Mucosa of rectum (tissue), 2 donors: ENCODE measurements at regions not wholly inside any gene's neighbourhood (a gene's known extent, or its start where the extent isn't known, plus 50 kb on each side); places are given as distances from the start of the nearest gene placed in this dataset.

Experiments
- H3K27ac ChIP-seq, 2 donors: one replicate each; pipeline ENCODE4 v1.7.0; 2013; ENCODE audit warnings: inconsistent platforms in 2 of 2, low read depth in 2 of 2, low read length in 2 of 2
- H3K27me3 ChIP-seq, 2 donors: one replicate each; pipeline ENCODE4 v1.7.0; 2013; ENCODE audit warnings: low read length in 2 of 2; ENCODE audit not compliant: control insufficient read depth in 2 of 2, insufficient read depth in 2 of 2
- H3K36me3 ChIP-seq, 2 donors: one replicate each; pipeline ENCODE4 v1.7.0; 2013; ENCODE audit warnings: low read length in 2 of 2; ENCODE audit not compliant: control insufficient read depth in 2 of 2, insufficient read depth in 2 of 2
- H3K4me1 ChIP-seq, 2 donors: one replicate each; pipeline ENCODE4 v1.7.0; 2013; ENCODE audit warnings: low read length in 2 of 2, mild to moderate bottlenecking in 1 of 2; ENCODE audit not compliant: control insufficient read depth in 2 of 2, insufficient read depth in 2 of 2
- H3K4me3 ChIP-seq, 2 donors: one replicate each; pipeline ENCODE4 v1.7.0; 2013; ENCODE audit warnings: low read length in 2 of 2
- H3K9ac ChIP-seq, 2 donors: one replicate each; pipeline ENCODE4 v1.7.0; 2013; ENCODE audit warnings: low read length in 2 of 2, low read depth in 1 of 2, mild to moderate bottlenecking in 1 of 2
- H3K9me3 ChIP-seq, 2 donors: one replicate each; pipeline ENCODE4 v1.7.0; 2013; ENCODE audit warnings: low read length in 2 of 2; ENCODE audit not compliant: control insufficient read depth in 2 of 2
- donor health status: healthy.
- donor health status: Normal muscosa, but diverticular disease.

DNA sequence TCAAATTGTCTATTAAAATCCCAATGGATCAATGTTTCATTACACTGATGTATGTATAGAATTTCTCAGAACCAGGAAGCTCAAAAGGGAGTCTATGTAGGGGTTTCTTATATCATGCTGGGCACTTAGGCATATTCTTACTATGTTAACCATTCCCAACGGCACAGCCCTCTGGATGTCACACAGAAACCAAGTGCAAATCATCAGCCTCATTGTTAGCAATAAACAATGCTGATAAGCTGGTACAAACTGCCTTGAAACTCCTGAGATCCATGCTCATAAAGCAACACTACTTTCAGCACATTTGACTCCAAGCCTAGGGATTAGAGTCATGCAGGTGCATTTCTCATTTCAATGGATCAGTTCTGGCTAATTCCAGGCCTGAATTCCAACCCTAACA, 730.2 kb upstream of the SLC39A10 start:
- H3K36me3 ChIP-seq, result no peaks in the 10 kb centered on the region
- no peaks in the 10 kb centered on the region for H3K27me3 ChIP-seq
- H3K4me1 ChIP-seq, result no peaks in the 10 kb centered on the region
- H3K9me3 ChIP-seq, result no peaks in the 10 kb centered on the region
- no peak overlapping the region for H3K9ac ChIP-seq
- no peak overlapping the region for H3K27ac ChIP-seq
- no peak overlapping the region for H3K4me3 ChIP-seq

DNA sequence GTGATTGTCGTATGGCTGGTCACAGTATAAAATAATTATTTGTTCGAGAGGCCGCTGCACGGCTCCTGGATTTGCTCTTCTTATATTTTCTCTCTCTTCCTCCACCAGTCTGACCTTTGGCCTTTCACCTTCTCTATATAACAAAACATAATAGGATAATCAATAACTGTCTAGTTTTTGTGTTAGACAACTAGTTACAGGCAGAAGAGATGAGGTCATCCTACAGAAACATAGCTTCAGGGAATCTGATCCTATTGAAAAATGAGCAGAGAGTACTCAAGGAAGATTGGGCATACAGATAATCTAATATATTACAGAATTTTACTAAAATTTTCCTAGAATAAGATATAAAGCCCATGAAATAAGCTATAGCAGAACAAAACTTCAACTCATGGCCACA, 731.3 kb upstream of the SLC39A10 start:
- H3K27me3 ChIP-seq, result no peaks in the 10 kb centered on the region
- no peak overlapping the region for H3K9ac ChIP-seq
- no peak overlapping the region for H3K4me3 ChIP-seq
- no peaks in the 10 kb centered on the region for H3K36me3 ChIP-seq
- no peaks in the 10 kb centered on the region for H3K9me3 ChIP-seq
- H3K27ac ChIP-seq, result no peak overlapping the region
- no peaks in the 10 kb centered on the region for H3K4me1 ChIP-seq

DNA sequence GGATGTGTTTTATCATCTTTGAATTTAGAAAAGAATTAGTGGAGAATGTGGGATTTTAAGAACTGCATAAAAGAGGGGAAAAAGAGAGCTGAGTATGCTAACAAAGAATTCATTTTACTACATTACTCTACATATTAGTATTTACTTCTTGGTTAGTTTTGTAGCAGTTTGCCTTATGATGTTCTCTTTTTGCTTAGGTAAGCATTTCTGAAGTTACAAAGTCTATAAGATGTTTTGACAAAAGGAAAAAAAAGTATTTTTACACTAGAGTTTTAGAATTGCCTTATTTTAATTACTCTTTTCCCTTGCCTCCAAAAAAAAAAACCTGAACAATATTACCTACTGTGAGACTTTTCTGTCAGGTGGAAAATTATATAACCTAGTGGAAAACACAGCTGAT, 739.5 kb upstream of the SLC39A10 start:
- no peak overlapping the region for H3K4me3 ChIP-seq
- no peaks in the 10 kb centered on the region for H3K36me3 ChIP-seq
- H3K9me3 ChIP-seq, result no peaks in the 10 kb centered on the region
- H3K27me3 ChIP-seq, result no peaks in the 10 kb centered on the region
- no peaks in the 10 kb centered on the region for H3K4me1 ChIP-seq
- H3K27ac ChIP-seq, result no peak overlapping the region
- H3K9ac ChIP-seq, result no peak overlapping the region

DNA sequence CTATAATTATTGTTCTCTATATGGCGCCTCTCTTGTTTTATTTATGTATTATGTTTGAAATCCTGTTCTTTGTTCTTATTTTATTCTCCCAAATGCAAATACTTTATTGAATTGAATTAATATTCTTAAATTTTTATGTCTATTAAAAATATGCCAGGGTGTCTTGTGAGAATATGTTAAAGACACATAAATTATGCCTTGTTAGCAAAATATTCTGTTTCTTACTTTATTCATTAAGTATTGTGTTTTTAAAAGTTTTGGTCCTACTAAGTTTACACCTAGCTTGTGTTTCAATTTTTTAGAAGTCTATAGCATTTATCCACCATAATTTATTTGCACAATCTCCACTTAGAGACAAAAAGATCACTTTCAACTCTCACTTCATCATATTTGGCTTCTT, 741.5 kb upstream of the SLC39A10 start:
- Histone ChIP-seq H3K27me3 (no peaks in the 10 kb centered on the region), H3K9me3 (no peaks in the 10 kb centered on the region), H3K4me1 (no peaks in the 10 kb centered on the region), H3K36me3 (no peaks in the 10 kb centered on the region), H3K27ac (no peak overlapping the region), H3K4me3 (no peak overlapping the region), H3K9ac (no peak overlapping the region)

DNA sequence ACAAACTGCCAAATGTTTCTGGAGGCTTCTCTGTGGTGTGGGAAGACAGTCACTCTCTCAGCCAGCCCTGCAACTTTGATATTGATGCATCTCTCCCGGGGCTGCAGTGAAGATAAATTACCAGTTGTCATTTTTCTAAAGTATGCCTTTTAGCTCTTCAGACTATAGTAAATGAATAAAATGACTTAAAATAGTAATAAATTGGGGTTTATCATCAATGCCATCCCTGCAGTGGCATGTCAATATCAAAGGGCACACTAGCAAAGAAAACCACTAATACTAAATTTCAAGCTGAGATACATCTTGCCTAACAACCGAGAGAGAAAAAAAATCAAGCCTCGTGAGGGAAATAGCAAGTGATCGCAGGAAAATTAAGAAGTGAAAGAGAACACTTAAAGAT, 749.5 kb upstream of the SLC39A10 start:
- Histone ChIP-seq H3K4me1 (no peaks in the 10 kb centered on the region), H3K9me3 (no peaks in the 10 kb centered on the region), H3K4me3 (no peak overlapping the region), H3K9ac (no peak overlapping the region), H3K36me3 (no peaks in the 10 kb centered on the region), H3K27ac (no peak overlapping the region), H3K27me3 (no peaks in the 10 kb centered on the region)

DNA sequence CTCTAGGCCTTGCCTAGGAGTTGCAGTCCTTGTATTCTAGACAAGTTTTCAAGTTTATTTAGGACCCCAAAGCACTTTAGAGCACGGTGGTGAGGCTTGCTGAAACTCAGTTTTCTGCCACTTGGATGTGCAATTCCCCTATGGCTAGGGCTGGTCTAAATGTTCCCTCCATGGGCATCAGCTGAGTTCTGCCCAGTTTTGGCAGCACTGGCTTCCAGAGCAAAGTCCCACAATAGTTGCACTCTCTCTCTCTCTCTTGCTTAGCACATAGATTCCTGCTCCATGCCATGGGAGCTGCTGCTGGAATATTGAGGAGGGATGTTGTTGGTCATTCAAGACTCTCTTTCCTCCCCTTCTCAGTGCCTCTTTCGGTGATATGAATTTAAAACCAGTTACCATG, 760.2 kb upstream of the SLC39A10 start:
- H3K36me3 ChIP-seq, result no peaks in the 10 kb centered on the region
- no peak overlapping the region for H3K4me3 ChIP-seq
- no peaks in the 10 kb centered on the region for H3K27me3 ChIP-seq

DNA sequence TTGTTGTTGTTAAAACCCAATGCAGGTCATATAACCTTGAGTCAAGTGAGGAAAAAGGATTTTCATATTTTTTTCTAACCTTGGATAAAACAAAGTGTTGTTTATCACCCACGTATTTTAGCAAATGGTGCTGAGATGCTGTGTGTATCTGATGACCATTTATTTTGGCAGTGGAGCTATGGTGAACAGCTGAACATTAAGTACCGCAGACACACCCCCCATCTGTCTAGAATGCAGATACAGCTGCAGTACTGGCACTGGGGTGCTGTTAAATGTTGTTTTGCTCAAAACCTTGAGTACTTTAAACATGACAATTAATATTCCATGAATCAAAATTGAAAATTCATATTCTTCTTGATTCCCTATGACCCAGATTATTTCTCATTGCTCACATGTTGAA, 773.3 kb upstream of the SLC39A10 start:
- no peaks in the 10 kb centered on the region for H3K4me1 ChIP-seq
- no peaks in the 10 kb centered on the region for H3K36me3 ChIP-seq
- no peaks in the 10 kb centered on the region for H3K27me3 ChIP-seq
- no peak overlapping the region for H3K4me3 ChIP-seq
- no peak overlapping the region for H3K27ac ChIP-seq
- H3K9ac ChIP-seq, result no peak overlapping the region
- no peaks in the 10 kb centered on the region for H3K9me3 ChIP-seq

More for the DNA sequence above, 760.2 kb upstream of the SLC39A10 start:
- H3K27ac ChIP-seq, result no peak overlapping the region
- H3K9ac ChIP-seq, result no peak overlapping the region
- no peaks in the 10 kb centered on the region for H3K4me1 ChIP-seq
- no peaks in the 10 kb centered on the region for H3K9me3 ChIP-seq

DNA sequence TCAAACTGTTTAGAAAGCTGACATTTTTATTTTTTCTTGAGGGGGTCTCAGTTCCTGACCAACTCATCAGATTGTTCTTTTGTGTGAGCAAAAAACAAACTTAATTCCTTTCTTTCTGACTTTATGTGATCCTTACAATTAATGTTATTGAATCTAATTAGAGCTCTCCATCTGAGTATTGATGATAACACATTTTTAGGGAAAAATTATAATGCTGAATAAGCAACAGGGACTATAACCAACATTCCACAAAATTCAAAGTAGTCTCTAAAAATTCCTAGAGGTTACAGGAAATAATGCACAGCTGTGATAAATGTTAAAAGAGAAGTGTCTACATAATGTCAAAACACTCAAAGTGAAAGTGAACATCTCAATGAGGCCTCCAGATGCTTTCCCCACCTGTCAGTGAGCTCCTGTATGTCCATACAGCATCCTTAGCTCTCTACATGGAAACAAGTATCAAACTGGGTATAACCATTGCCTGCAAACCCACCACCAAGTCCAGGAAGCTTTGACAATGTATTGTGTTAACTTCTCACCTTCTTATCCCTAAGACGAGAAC, 786.0 kb upstream of the SLC39A10 start:
- H3K27me3 ChIP-seq, result no peaks in the 10 kb centered on the region
- no peaks in the 10 kb centered on the region for H3K36me3 ChIP-seq

DNA sequence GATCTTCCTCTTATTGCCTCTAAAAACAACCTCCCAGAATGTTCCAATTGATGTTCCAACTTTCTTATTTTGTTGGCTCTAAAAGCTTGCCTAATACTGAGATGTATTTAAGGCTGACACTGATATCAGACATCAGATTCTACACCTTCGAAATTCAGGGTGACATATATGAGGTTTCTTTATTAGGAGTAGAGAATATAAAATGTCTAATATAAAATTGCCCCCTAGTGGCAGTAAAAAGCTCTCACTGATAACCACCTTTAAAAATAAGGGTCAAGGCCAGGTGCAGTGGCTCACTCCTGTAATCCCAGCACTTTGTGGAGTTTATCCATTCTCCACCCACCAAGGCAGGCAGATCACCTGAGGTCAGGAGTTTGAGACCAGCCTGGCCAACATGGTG, 789.7 kb upstream of the SLC39A10 start:
- no peak overlapping the region for H3K9ac ChIP-seq
- H3K9me3 ChIP-seq, result no peaks in the 10 kb centered on the region
- H3K4me1 ChIP-seq, result no peaks in the 10 kb centered on the region
- no peak overlapping the region for H3K4me3 ChIP-seq
- H3K27me3 ChIP-seq, result no peaks in the 10 kb centered on the region
- H3K27ac ChIP-seq, result no peak overlapping the region
- no peaks in the 10 kb centered on the region for H3K36me3 ChIP-seq

More for the DNA sequence above, 786.0 kb upstream of the SLC39A10 start:
- Histone ChIP-seq H3K4me3 (no peak overlapping the region), H3K27ac (no peak overlapping the region), H3K9me3 (no peaks in the 10 kb centered on the region), H3K9ac (no peak overlapping the region), H3K4me1 (no peaks in the 10 kb centered on the region)

DNA sequence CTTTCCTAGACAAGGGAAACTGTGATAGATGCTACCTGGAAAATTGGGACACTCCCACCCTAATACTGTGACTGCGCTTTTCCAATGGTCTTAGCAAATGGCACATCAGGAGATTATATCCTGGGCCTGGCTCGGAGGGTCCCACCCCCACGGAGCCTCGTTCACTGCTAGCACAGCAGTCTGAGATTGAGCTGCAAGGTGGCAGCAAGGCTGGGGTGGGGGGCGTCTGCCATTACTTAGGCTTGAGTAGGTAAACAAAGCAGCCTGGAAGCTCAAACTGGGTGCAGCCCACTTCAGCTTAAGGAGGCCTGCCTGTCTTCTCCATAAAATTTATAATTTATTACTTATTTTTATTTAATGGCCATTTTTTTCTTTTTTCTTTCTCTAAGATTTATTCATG, 802.1 kb upstream of the SLC39A10 start:
- H3K36me3 ChIP-seq, result no peaks in the 10 kb centered on the region
- H3K9ac ChIP-seq, result no peak overlapping the region
- H3K4me1 ChIP-seq, result no peaks in the 10 kb centered on the region
- H3K9me3 ChIP-seq, result no peaks in the 10 kb centered on the region
- H3K27me3 ChIP-seq, result no peaks in the 10 kb centered on the region
- H3K27ac ChIP-seq, result no peak overlapping the region
- no peak overlapping the region for H3K4me3 ChIP-seq

DNA sequence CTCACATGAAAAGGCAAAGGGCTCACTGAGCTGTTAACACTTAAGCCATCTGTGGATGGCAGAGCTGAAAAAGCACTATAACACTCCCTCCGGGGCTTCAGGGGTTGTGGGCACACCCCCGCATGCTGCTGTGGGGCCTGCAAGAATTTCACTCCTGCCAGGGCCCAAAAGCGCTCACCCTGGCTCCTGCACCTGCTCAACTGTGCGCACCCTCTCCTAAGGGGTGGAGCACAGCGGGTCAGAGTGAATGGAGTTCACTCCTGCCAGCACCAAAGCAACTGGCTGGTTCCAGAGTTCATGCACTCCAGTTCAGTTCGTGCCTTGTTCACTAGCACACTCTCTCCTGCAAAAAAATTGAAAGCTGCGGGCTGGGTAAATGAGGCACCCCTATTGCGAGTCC, 814.2 kb upstream of the SLC39A10 start:
- H3K9ac ChIP-seq, result no peak overlapping the region
- no peaks in the 10 kb centered on the region for H3K27me3 ChIP-seq
- H3K4me3 ChIP-seq, result no peak overlapping the region
- H3K4me1 ChIP-seq, result no peaks in the 10 kb centered on the region
- no peaks in the 10 kb centered on the region for H3K9me3 ChIP-seq
- no peaks in the 10 kb centered on the region for H3K36me3 ChIP-seq
- H3K27ac ChIP-seq, result no peak overlapping the region
